ENCODE measurements at regions not wholly inside any gene's neighbourhood (a gene's known extent, or its start where the extent isn't known, plus 50 kb on each side); places are given as distances from the start of the nearest gene placed in this dataset.

- peak in 1 of 2 experiments; percentile 28 for DNase-seq
- H3K4me1 ChIP-seq: no peaks in the 10 kb centered on the region; the same call in 1 of the 2 replicates
- H3K9me3 Mint-ChIP-seq (ENCODE audit: unreplicated experiment): no peaks in the 10 kb centered on the region
- H3K36me3 ChIP-seq (ENCODE audit: control insufficient read depth, insufficient read depth, low read length): no peaks in the 10 kb centered on the region
- H3K4me1 Mint-ChIP-seq (ENCODE audit: low read depth, unreplicated experiment): no peaks in the 10 kb centered on the region
- ChIA-PET CTCF (no interaction called here), POLR2A (no interaction called here)
- H3K4me3 ChIP-seq (ENCODE audit: low read depth, low read length): no peak overlapping the region
- H3K36me3 Mint-ChIP-seq (ENCODE audit: insufficient read depth, unreplicated experiment): no peaks in the 10 kb centered on the region
- H3K4me3 Mint-ChIP-seq (ENCODE audit: unreplicated experiment): no peak overlapping the region
- H3K9me3 ChIP-seq: no peaks in the 10 kb centered on the region
- TF ChIP-seq, protein P1, sequence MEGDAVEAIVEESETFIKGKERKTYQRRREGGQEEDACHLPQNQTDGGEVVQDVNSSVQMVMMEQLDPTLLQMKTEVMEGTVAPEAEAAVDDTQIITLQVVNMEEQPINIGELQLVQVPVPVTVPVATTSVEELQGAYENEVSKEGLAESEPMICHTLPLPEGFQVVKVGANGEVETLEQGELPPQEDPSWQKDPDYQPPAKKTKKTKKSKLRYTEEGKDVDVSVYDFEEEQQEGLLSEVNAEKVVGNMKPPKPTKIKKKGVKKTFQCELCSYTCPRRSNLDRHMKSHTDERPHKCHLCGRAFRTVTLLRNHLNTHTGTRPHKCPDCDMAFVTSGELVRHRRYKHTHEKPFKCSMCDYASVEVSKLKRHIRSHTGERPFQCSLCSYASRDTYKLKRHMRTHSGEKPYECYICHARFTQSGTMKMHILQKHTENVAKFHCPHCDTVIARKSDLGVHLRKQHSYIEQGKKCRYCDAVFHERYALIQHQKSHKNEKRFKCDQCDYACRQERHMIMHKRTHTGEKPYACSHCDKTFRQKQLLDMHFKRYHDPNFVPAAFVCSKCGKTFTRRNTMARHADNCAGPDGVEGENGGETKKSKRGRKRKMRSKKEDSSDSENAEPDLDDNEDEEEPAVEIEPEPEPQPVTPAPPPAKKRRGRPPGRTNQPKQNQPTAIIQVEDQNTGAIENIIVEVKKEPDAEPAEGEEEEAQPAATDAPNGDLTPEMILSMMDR (IDR thresholded peaks at IDR 0.05; ENCODE audit: insufficient read depth in 1 of 2, low read depth in 1 of 2, low read length in 1 of 2, severe bottlenecking in 1 of 2, unreplicated experiment in 1 of 2): no peak
- BruUV-seq (replicated peaks): no TSS peak
- H3K27ac Mint-ChIP-seq (ENCODE audit: unreplicated experiment): no peak overlapping the region
- H3K27me3 Mint-ChIP-seq (ENCODE audit: insufficient read depth, unreplicated experiment): peaks cover 17% of the 10 kb centered on the region
- H3K27me3 ChIP-seq (replicated peaks; ENCODE audit: control insufficient read depth, insufficient read depth, low read length): no peaks in the 10 kb centered on the region
- intact Hi-C loops (cut with micrococcal nuclease; ENCODE audit: unreplicated experiment): no loop called here
These were observed 132.5 kb upstream of the UNC5B start for GRCh38 chr10:71079761-71080380.

- Histone ChIP-seq H3K27me3 (replicated peaks; ENCODE audit: control insufficient read depth, insufficient read depth, low read length) (no peaks in the 10 kb centered on the region), H3K36me3 (ENCODE audit: control insufficient read depth, insufficient read depth, low read length) (no peaks in the 10 kb centered on the region), H3K4me3 (ENCODE audit: low read depth, low read length) (no peak overlapping the region), H3K4me1 (no peaks in the 10 kb centered on the region; the same call in 1 of the 2 replicates), H3K9me3 (no peaks in the 10 kb centered on the region)
- ChIA-PET POLR2A (no interaction called here), CTCF (no interaction called here)
- Mint-ChIP-seq H3K27me3 (ENCODE audit: insufficient read depth, unreplicated experiment) (peaks cover 17% of the 10 kb centered on the region), H3K27ac (ENCODE audit: unreplicated experiment) (no peak overlapping the region), H3K9me3 (ENCODE audit: unreplicated experiment) (no peaks in the 10 kb centered on the region), H3K36me3 (ENCODE audit: insufficient read depth, unreplicated experiment) (no peaks in the 10 kb centered on the region), H3K4me1 (ENCODE audit: low read depth, unreplicated experiment) (no peaks in the 10 kb centered on the region), H3K4me3 (ENCODE audit: unreplicated experiment) (no peak overlapping the region)
- BruUV-seq (replicated peaks): no TSS peak
- peak in 1 of 2 experiments; percentile 35 for DNase-seq
- intact Hi-C loops (cut with micrococcal nuclease; ENCODE audit: unreplicated experiment): no loop called here
- TF ChIP-seq, protein P1 (IDR thresholded peaks at IDR 0.05; ENCODE audit: insufficient read depth in 1 of 2, low read depth in 1 of 2, low read length in 1 of 2, severe bottlenecking in 1 of 2, unreplicated experiment in 1 of 2): no peak
These were observed 131.8 kb upstream of the UNC5B start for GRCh38 chr10:71080381-71081228.

- POLR2A ChIA-PET: no interaction called here
- Histone ChIP-seq H3K36me3 (ENCODE audit: control insufficient read depth, insufficient read depth, low read length) (no peaks in the 10 kb centered on the region), H3K27me3 (replicated peaks; ENCODE audit: control insufficient read depth, insufficient read depth, low read length) (no peaks in the 10 kb centered on the region), H3K4me3 (ENCODE audit: low read depth, low read length) (no peak overlapping the region), H3K4me1 (no peaks in the 10 kb centered on the region), H3K9me3 (no peaks in the 10 kb centered on the region)
- Mint-ChIP-seq H3K4me3 (ENCODE audit: unreplicated experiment) (no peak overlapping the region), H3K27me3 (ENCODE audit: insufficient read depth, unreplicated experiment) (peaks cover 17% of the 10 kb centered on the region), H3K9me3 (ENCODE audit: unreplicated experiment) (no peaks in the 10 kb centered on the region), H3K27ac (ENCODE audit: unreplicated experiment) (no peak overlapping the region), H3K4me1 (ENCODE audit: low read depth, unreplicated experiment) (no peaks in the 10 kb centered on the region), H3K36me3 (ENCODE audit: insufficient read depth, unreplicated experiment) (no peaks in the 10 kb centered on the region)
- no TSS peak for BruUV-seq (replicated peaks)
- intact Hi-C loops (cut with micrococcal nuclease; ENCODE audit: unreplicated experiment): no loop called here
- CTCF ChIA-PET: no interaction called here
- TF ChIP-seq, protein P1 (IDR thresholded peaks at IDR 0.05; ENCODE audit: insufficient read depth in 1 of 2, low read depth in 1 of 2, low read length in 1 of 2, severe bottlenecking in 1 of 2, unreplicated experiment in 1 of 2): no peak
- DNase-seq: peak in 1 of 2 experiments; percentile 27
These were observed 131.2 kb upstream of the UNC5B start for GRCh38 chr10:71081229-71081560.

Data from Caco-2 (cell line).